HepG2 (cell line): ENCODE measurements at regions not wholly inside any gene's neighbourhood (a gene's known extent, or its start where the extent isn't known, plus 50 kb on each side); places are given as distances from the start of the nearest gene placed in this dataset.

Source experiments
- ASH2L ChIP-seq: fragments of 300-600, 200-600 bp; sonication (generic); IDR thresholded peaks from 2 replicates; pipeline ENCODE4 v1.7.0; 2017; ENCODE audit warnings: low read depth, mild to moderate bottlenecking, moderate library complexity, mixed read lengths, low read length; ENCODE audit not compliant: insufficient read length
- ATF2 ChIP-seq: sonication (generic); formaldehyde crosslinking; IDR thresholded peaks from 2 replicates; pipeline ENCODE4 v1.4.0; 2020; ENCODE audit warnings: missing genetic modification reagents
- BCL6 ChIP-seq: IDR thresholded peaks from 2 replicates; pipeline ENCODE4 v1.6.1; 2016; ENCODE audit warnings: missing genetic modification reagents, missing compliant biosample characterization
- CEBPG ChIP-seq: IDR thresholded peaks from 2 replicates; pipeline ENCODE4 v1.6.1; 2016
- CREB1 ChIP-seq, 2 experiments: fragments of 450-650 bp in 1 of 2; IDR thresholded peaks; 2 replicates each; pipeline ENCODE4 v1.6.1; 2016 to 2017; ENCODE audit warnings: control low read depth in 1 of 2, mild to moderate bottlenecking in 1 of 2, missing compliant biosample characterization in 1 of 2, missing genetic modification characterization in 1 of 2
- ELF3 ChIP-seq: IDR thresholded peaks from 2 replicates; pipeline ENCODE4 v1.6.1; 2016; ENCODE audit warnings: missing genetic modification reagents, missing compliant biosample characterization
- HMG20B ChIP-seq: conservative IDR thresholded peaks from 2 replicates; pipeline ENCODE4 v1.6.1; 2016; ENCODE audit warnings: missing genetic modification reagents, missing compliant biosample characterization
- KLF16 ChIP-seq, 2 experiments: sonication (generic) in 1 of 2; formaldehyde crosslinking in 1 of 2; IDR thresholded peaks; 2 replicates each; pipeline versions ENCODE4 v1.6.1 to v1.8.0; 2016 to 2023; ENCODE audit warnings: missing genetic modification reagents in 2 of 2, missing compliant biosample characterization in 1 of 2
- KLF6 ChIP-seq: IDR thresholded peaks from 2 replicates; pipeline ENCODE4 v1.8.0; 2016; ENCODE audit warnings: missing biosample characterization, missing genetic modification reagents
- MEF2D ChIP-seq: sonication (generic); formaldehyde crosslinking; IDR thresholded peaks from 2 replicates; pipeline ENCODE4 v1.5.1; 2020; ENCODE audit warnings: mild to moderate bottlenecking, missing genetic modification reagents
- MTERF4 ChIP-seq: sonication (generic); formaldehyde crosslinking; IDR thresholded peaks from 2 replicates; pipeline ENCODE4 v1.8.0; 2023; ENCODE audit warnings: mild to moderate bottlenecking, missing genetic modification reagents
- NR2F6 ChIP-seq, 2 experiments: IDR thresholded peaks; 2 replicates each; pipeline ENCODE4 v1.6.1; 2016; ENCODE audit warnings: antibody characterized with exemption in 1 of 2, mild to moderate bottlenecking in 1 of 2
- RBFOX2 ChIP-seq: fragments of 200-400 bp; formaldehyde crosslinking; IDR thresholded peaks from 2 replicates; pipeline ENCODE4 v1.6.1; 2017; ENCODE audit warnings: low read depth, mild to moderate bottlenecking, low read length
- RCOR2 ChIP-seq: IDR thresholded peaks from 2 replicates; pipeline ENCODE4 v1.6.1; 2016; ENCODE audit warnings: missing biosample characterization, missing genetic modification reagents
- REPIN1 ChIP-seq: sonication (generic); formaldehyde crosslinking; IDR thresholded peaks from 2 replicates; pipeline ENCODE4 v1.8.0; 2022; ENCODE audit warnings: missing genetic modification reagents, low read depth, mild to moderate bottlenecking, borderline replicate concordance
- RFXAP ChIP-seq: sonication (generic); formaldehyde crosslinking; IDR thresholded peaks from 2 replicates; pipeline ENCODE4 v1.4.0; 2020; ENCODE audit warnings: missing genetic modification reagents, borderline replicate concordance
- SAP130 ChIP-seq: IDR thresholded peaks from 2 replicates; pipeline ENCODE4 v1.6.1; 2016; ENCODE audit warnings: low read depth
- SOX5 ChIP-seq: IDR thresholded peaks from 2 replicates; pipeline ENCODE4 v1.6.1; 2016; ENCODE audit warnings: borderline replicate concordance
- TBX2 ChIP-seq: sonication (generic); formaldehyde crosslinking; IDR thresholded peaks from 2 replicates; pipeline ENCODE4 v1.5.0; 2020; ENCODE audit warnings: missing genetic modification reagents, mild to moderate bottlenecking, borderline replicate concordance
- THAP11 ChIP-seq: IDR thresholded peaks from 2 replicates; pipeline ENCODE4 v1.6.1; 2016; ENCODE audit warnings: missing biosample characterization, missing genetic modification reagents
- TMF1 ChIP-seq: sonication (generic); formaldehyde crosslinking; IDR thresholded peaks from 2 replicates; pipeline ENCODE4 v1.8.1; 2022; ENCODE audit warnings: low read depth, missing genetic modification reagents
- TRIM24 ChIP-seq: sonication (generic); formaldehyde crosslinking; IDR thresholded peaks from 2 replicates; pipeline ENCODE4 v1.8.0; 2022; ENCODE audit warnings: mild to moderate bottlenecking, missing genetic modification reagents
- YEATS2 ChIP-seq: sonication (generic); formaldehyde crosslinking; IDR thresholded peaks from 2 replicates; pipeline ENCODE4 v1.4.0; 2020; ENCODE audit warnings: missing genetic modification reagents, borderline replicate concordance
- YEATS4 ChIP-seq: sonication (generic); formaldehyde crosslinking; IDR thresholded peaks from 2 replicates; pipeline ENCODE4 v1.4.0; 2020; ENCODE audit warnings: missing genetic modification reagents, borderline replicate concordance
- ZBTB34 ChIP-seq: sonication (generic); formaldehyde crosslinking; IDR thresholded peaks from 2 replicates; pipeline ENCODE4 v1.8.0; 2022; ENCODE audit warnings: mild to moderate bottlenecking, missing genetic modification reagents
- ZNF121 ChIP-seq: sonication (generic); formaldehyde crosslinking; IDR thresholded peaks from 2 replicates; pipeline ENCODE4 v1.5.0; 2020; ENCODE audit warnings: mild to moderate bottlenecking, missing genetic modification reagents
- ZNF350 ChIP-seq: sonication (generic); formaldehyde crosslinking; IDR thresholded peaks from 2 replicates; pipeline ENCODE4 v1.4.0; 2020; ENCODE audit warnings: mild to moderate bottlenecking, low read depth, missing genetic modification reagents, borderline replicate concordance
- ZNF652 ChIP-seq: IDR thresholded peaks from 2 replicates; pipeline ENCODE4 v1.6.1; 2016; ENCODE audit warnings: low read depth, borderline replicate concordance
- ZNF775 ChIP-seq: sonication (generic); formaldehyde crosslinking; IDR thresholded peaks from 2 replicates; pipeline ENCODE4 v1.4.0; 2020; ENCODE audit warnings: missing genetic modification reagents, mild to moderate bottlenecking, moderate library complexity, borderline replicate concordance
- ZSCAN30 ChIP-seq: sonication (generic); formaldehyde crosslinking; IDR thresholded peaks from 2 replicates; pipeline ENCODE4 v1.5.0; 2020; ENCODE audit warnings: mild to moderate bottlenecking, missing genetic modification reagents

GRCh38 chr2:203648273-203648672, 58.2 kb upstream of the CD28 start (continued):
- TF ChIP-seq BCL6 (CRISPR knock-in tag): peak; percentile 85
- TF ChIP-seq REPIN1 (CRISPR knock-in tag): peak; percentile 56; the same call in 1 of the 2 replicates
- TF ChIP-seq ZNF350 (CRISPR knock-in tag): no peak
- TF ChIP-seq YEATS2: 0 out of 2 replicates have a peak, but pooled peaks have one; percentile 31
- TF ChIP-seq MEF2D (CRISPR knock-in tag): 0 out of 2 replicates have a peak, but pooled peaks have one; percentile 55
- TF ChIP-seq KLF16 (CRISPR knock-in tag; IDR thresholded peaks at IDR 0.05): peak in 1 of 2 experiments; percentile 85; a peak in 2 of 4 replicates
- TF ChIP-seq ELF3 (CRISPR knock-in tag): peak; percentile 96
- TF ChIP-seq ATF2 (CRISPR knock-in tag): peak; percentile 66; the same call in 1 of the 2 replicates
- TF ChIP-seq YEATS4 (CRISPR knock-in tag): no peak
- peak; percentile 58; the same call in 1 of the 2 replicates for TF ChIP-seq KLF6 (CRISPR knock-in tag)
- TF ChIP-seq SOX5: peak; percentile 75
- TF ChIP-seq THAP11 (CRISPR knock-in tag): peak; percentile 73
- TF ChIP-seq HMG20B (CRISPR knock-in tag): peak; percentile 90
- TF ChIP-seq TMF1 (CRISPR knock-in tag): no peak
- TF ChIP-seq ZBTB34 (CRISPR knock-in tag): peak; percentile 41; the same call in 1 of the 2 replicates
- 0 out of 2 replicates have a peak, but pooled peaks have one; percentile 29 for TF ChIP-seq RBFOX2
- peak; percentile 37; the same call in 1 of the 2 replicates for TF ChIP-seq ZNF652 (CRISPR knock-in tag)
- no peak for TF ChIP-seq TRIM24 (CRISPR knock-in tag)
- peak; percentile 44 for TF ChIP-seq ASH2L
- TF ChIP-seq ZNF775 (CRISPR knock-in tag): peak; percentile 67; the same call in 1 of the 2 replicates
- no peak for TF ChIP-seq ZSCAN30 (CRISPR knock-in tag)
- no peak for TF ChIP-seq MTERF4
- TF ChIP-seq NR2F6 (IDR thresholded peaks at IDR 0.05): peak; percentile 53; the same call in 1 of the 2 replicates
- TF ChIP-seq NR2F6 (CRISPR knock-in tag; IDR thresholded peaks at IDR 0.05): no peak
- peak; percentile 90 for TF ChIP-seq RCOR2 (CRISPR knock-in tag)
- peak; percentile 94 for TF ChIP-seq CEBPG (CRISPR knock-in tag)
- no peak for TF ChIP-seq ZNF121 (CRISPR knock-in tag)
- peak; percentile 50; the same call in 1 of the 2 replicates for TF ChIP-seq TBX2 (CRISPR knock-in tag)
- peak; percentile 73 for TF ChIP-seq SAP130 (CRISPR knock-in tag)
- TF ChIP-seq RFXAP: no peak
- TF ChIP-seq CREB1 (IDR thresholded peaks at IDR 0.05): no peak
- peak; percentile 67 for TF ChIP-seq CREB1 (CRISPR knock-in tag; IDR thresholded peaks at IDR 0.05)
